ENCODE measurements at regions not wholly inside any gene's neighbourhood (a gene's known extent, or its start where the extent isn't known, plus 50 kb on each side); places are given as distances from the start of the nearest gene placed in this dataset.

GRCh38 chr7:41439515-41439879 lies 263.4 kb downstream of the INHBA start:
- no peak for TF ChIP-seq POLR2A (IDR thresholded peaks at IDR 0.05; ENCODE audit: low read length)
- TF ChIP-seq GATA1 (IDR thresholded peaks at IDR 0.05; ENCODE audit: low read depth, low read length) = no peak

Data from erythroblast (primary cell).